ENCODE measurements at regions not wholly inside any gene's neighbourhood (a gene's known extent, or its start where the extent isn't known, plus 50 kb on each side); places are given as distances from the start of the nearest gene placed in this dataset.

DNA sequence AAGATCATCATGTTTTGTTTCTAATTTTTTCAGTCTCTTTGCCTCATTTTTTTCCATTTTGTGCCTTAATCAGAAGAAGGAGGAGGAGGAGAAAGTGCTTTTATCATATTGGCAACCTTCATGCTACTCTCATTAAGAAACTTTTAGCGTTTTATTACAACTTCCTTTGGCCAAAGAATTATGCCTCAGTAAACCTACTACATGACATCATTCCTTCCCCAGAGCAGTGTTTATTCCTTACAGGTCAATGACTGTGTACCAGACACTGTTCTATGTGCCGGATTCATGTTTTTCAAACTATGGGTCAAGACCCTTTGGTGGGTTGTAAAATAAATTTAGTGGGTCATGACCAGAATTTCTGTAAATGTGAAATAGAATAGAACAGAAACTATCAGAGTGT, 110.4 kb downstream of the SLC30A10 start:
- Mint-ChIP-seq H3K4me1 (no peaks in the 10 kb centered on the region), H3K4me3 (no peak overlapping the region), H3K36me3 (ENCODE audit: low read depth) (no peaks in the 10 kb centered on the region)

DNA sequence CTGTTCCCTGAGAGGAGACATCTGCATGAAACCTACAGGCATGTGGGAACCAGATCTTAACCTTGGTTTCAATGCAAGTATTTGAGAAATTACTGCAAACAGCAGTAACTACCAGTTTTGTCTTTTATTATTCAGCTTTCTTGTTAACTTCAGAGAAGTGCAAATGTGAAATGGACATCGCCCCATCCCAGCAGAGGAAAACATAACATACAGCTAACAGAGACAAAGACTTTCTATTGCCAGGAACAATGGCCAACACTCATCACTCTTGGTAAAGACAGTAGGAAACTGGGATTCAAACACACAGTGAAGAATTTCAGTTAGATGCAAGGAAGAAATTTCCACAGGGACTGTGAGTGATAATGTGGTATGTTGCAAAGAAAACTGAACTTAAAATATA, 115.1 kb downstream of the SLC30A10 start:
- no peak overlapping the region for H3K4me3 Mint-ChIP-seq
- H3K4me1 Mint-ChIP-seq: no peaks in the 10 kb centered on the region
- no peak overlapping the region for H3K27ac Mint-ChIP-seq
- no peaks in the 10 kb centered on the region for H3K9me3 Mint-ChIP-seq
- H3K36me3 Mint-ChIP-seq (ENCODE audit: low read depth): no peaks in the 10 kb centered on the region
- TF ChIP-seq, protein P1, sequence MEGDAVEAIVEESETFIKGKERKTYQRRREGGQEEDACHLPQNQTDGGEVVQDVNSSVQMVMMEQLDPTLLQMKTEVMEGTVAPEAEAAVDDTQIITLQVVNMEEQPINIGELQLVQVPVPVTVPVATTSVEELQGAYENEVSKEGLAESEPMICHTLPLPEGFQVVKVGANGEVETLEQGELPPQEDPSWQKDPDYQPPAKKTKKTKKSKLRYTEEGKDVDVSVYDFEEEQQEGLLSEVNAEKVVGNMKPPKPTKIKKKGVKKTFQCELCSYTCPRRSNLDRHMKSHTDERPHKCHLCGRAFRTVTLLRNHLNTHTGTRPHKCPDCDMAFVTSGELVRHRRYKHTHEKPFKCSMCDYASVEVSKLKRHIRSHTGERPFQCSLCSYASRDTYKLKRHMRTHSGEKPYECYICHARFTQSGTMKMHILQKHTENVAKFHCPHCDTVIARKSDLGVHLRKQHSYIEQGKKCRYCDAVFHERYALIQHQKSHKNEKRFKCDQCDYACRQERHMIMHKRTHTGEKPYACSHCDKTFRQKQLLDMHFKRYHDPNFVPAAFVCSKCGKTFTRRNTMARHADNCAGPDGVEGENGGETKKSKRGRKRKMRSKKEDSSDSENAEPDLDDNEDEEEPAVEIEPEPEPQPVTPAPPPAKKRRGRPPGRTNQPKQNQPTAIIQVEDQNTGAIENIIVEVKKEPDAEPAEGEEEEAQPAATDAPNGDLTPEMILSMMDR (IDR thresholded peaks at IDR 0.05; ENCODE audit: unreplicated experiment in 3 of 3): no peak
- H3K27me3 Mint-ChIP-seq (ENCODE audit: low read depth): peaks cover 13% of the 10 kb centered on the region

More for the DNA sequence above, 110.4 kb downstream of the SLC30A10 start:
- Mint-ChIP-seq H3K9me3 (no peaks in the 10 kb centered on the region), H3K27me3 (ENCODE audit: low read depth) (peaks cover 13% of the 10 kb centered on the region), H3K27ac (no peak overlapping the region)
- TF ChIP-seq, protein P1 (IDR thresholded peaks at IDR 0.05; ENCODE audit: unreplicated experiment in 3 of 3): no peak

DNA sequence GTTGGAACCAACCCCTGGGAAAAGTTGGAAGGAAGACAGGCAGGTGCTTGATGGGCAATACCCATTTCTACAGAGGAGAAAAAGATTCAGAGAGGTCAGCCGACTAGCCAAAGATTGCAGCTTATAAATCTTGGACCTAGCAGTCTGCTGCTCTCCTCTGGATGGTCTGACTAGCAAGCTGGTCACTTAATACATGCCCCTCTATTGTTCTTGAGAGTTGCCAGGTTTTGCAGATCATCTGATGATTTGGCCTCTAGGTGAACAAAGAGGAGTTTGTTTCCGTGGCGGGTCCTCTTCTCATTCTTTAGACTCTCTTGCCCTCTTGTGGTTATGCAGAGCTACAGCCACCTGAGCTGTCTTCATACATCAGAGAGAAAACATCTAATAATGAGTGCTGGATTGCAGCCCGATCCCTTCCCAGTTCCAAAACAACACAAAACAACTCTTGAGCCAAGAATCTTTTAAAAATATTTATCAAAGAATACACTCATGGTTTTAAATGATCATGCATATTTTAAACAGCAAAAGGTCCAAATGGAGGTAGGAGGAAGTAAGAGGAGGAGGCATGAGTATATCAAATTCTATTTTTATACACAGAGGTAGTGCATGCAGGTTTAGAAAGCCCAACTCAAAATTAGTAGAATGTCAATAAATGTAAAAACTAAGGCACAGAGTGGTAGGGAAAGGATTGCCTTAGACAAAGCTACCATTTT, 115.7 kb downstream of the SLC30A10 start:
- H3K4me3 Mint-ChIP-seq: no peak overlapping the region
- H3K27ac Mint-ChIP-seq: no peak overlapping the region
- H3K4me1 Mint-ChIP-seq: no peaks in the 10 kb centered on the region
- H3K36me3 Mint-ChIP-seq (ENCODE audit: low read depth): no peaks in the 10 kb centered on the region
- TF ChIP-seq, protein P1 (IDR thresholded peaks at IDR 0.05; ENCODE audit: unreplicated experiment in 3 of 3): peak; percentile 91 to 93 (median 92)
- peaks cover 13% of the 10 kb centered on the region for H3K27me3 Mint-ChIP-seq (ENCODE audit: low read depth)
- H3K9me3 Mint-ChIP-seq: no peaks in the 10 kb centered on the region

DNA sequence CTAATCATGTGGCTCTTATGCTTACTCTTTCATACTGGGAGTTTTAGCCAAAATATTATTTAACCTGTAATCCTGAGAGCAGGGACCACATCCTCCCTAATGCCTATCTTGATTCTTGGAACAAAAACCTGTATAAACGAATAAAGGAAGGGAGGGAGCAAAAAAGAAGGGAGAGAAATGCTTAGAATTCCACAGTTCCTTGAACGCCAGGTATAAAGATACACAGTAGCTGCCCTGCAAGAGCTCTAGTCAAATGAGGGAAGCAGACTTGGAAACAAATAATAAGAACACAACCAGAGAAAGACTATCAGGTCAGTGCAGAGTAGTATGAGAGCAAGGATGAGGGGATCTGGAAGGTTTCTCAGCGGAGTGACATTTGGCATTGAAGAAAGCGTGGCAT, 116.3 kb downstream of the SLC30A10 start:
- Mint-ChIP-seq H3K4me1 (peaks cover under 1% of the 10 kb centered on the region), H3K27me3 (ENCODE audit: low read depth) (peaks cover 13% of the 10 kb centered on the region), H3K4me3 (no peak overlapping the region), H3K36me3 (ENCODE audit: low read depth) (no peaks in the 10 kb centered on the region), H3K9me3 (no peaks in the 10 kb centered on the region), H3K27ac (no peak overlapping the region)
- TF ChIP-seq, protein P1 (IDR thresholded peaks at IDR 0.05; ENCODE audit: unreplicated experiment in 3 of 3): no peak

DNA sequence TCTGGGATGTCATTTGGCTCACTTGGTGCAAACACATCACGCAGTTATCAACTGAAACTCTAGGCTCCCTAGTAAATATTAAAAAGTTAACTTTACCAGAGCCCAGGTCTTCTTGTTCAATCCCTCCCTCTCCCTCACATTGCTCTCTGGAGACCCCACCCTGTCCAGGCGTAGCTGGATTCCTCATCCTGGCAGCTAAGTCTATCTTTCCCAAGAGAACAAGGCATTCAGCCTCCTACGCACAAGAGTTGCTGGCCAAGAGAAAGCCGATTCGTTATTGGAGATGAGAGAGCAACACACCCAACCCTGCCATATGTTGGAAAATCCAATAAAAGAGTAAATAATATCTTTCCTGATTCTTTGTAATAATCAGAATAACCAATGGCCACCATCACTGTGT, 117.9 kb downstream of the SLC30A10 start:
- Mint-ChIP-seq H3K27me3 (ENCODE audit: low read depth) (peaks cover 7% of the 10 kb centered on the region), H3K4me3 (no peak overlapping the region), H3K36me3 (ENCODE audit: low read depth) (no peaks in the 10 kb centered on the region)

More for the DNA sequence above, 117.9 kb downstream of the SLC30A10 start:
- Mint-ChIP-seq H3K9me3 (peaks cover under 1% of the 10 kb centered on the region), H3K27ac (no peak overlapping the region), H3K4me1 (peaks cover 13% of the 10 kb centered on the region)
- TF ChIP-seq, protein P1 (IDR thresholded peaks at IDR 0.05; ENCODE audit: unreplicated experiment in 3 of 3): no peak

Measured in nephron (organoid).